ENCODE measurements at regions not wholly inside any gene's neighbourhood (a gene's known extent, or its start where the extent isn't known, plus 50 kb on each side); places are given as distances from the start of the nearest gene placed in this dataset.
"Not testable (repeated sequence)": the region's sequence is repeated elsewhere in the genome, so short reads cannot be mapped to it uniquely, and the experiment has no call there.

- TF ChIP-seq CTCF (IDR thresholded peaks at IDR 0.05; ENCODE audit: insufficient read depth, low read depth, low read length, missing control alignments): no peak
- no peak for DNase-seq (ENCODE audit: low read depth)
- no peak overlapping the region for H3K4me3 ChIP-seq (ENCODE audit: low read length)
Measured at GRCh38 chr4:166182145-166182544, 309.1 kb downstream of the TLL1 start.

- no peak for DNase-seq (ENCODE audit: low read depth)
- no peak for TF ChIP-seq CTCF (IDR thresholded peaks at IDR 0.05; ENCODE audit: insufficient read depth, low read depth, low read length, missing control alignments)
- H3K4me3 ChIP-seq (ENCODE audit: low read length): no peak overlapping the region
Measured at GRCh38 chr4:166195101-166195500, 322.1 kb downstream of the TLL1 start.

GRCh38 chr4:166197166-166197565 lies 324.1 kb downstream of the TLL1 start:
- peak; percentile 68 for DNase-seq (ENCODE audit: low read depth)
- H3K4me3 ChIP-seq (ENCODE audit: low read length): no peak overlapping the region
- TF ChIP-seq CTCF (IDR thresholded peaks at IDR 0.05; ENCODE audit: insufficient read depth, low read depth, low read length, missing control alignments): no peak

- no peak for TF ChIP-seq CTCF (IDR thresholded peaks at IDR 0.05; ENCODE audit: insufficient read depth, low read depth, low read length, missing control alignments)
- DNase-seq (ENCODE audit: low read depth): no peak
- no peak overlapping the region for H3K4me3 ChIP-seq (ENCODE audit: low read length)
Measured at GRCh38 chr4:166198041-166198440, 325.0 kb downstream of the TLL1 start.

GRCh38 chr4:166198516-166199310 lies 325.7 kb downstream of the TLL1 start:
- no peak for DNase-seq (ENCODE audit: low read depth)
- TF ChIP-seq CTCF (IDR thresholded peaks at IDR 0.05; ENCODE audit: insufficient read depth, low read depth, low read length, missing control alignments): no peak
- no peak overlapping the region for H3K4me3 ChIP-seq (ENCODE audit: low read length)

- DNase-seq (ENCODE audit: low read depth): no peak
- no peak for TF ChIP-seq CTCF (IDR thresholded peaks at IDR 0.05; ENCODE audit: insufficient read depth, low read depth, low read length, missing control alignments)
- no peak overlapping the region for H3K4me3 ChIP-seq (ENCODE audit: low read length)
Measured at GRCh38 chr4:166202991-166203390, 330.0 kb downstream of the TLL1 start.

- DNase-seq (ENCODE audit: low read depth); H3K4me3 ChIP-seq (ENCODE audit: low read length): not testable (repeated sequence)
Measured at GRCh38 chr4:166212326-166212725, 339.3 kb downstream of the TLL1 start.

All from epithelial cell of esophagus (primary cell).